ENCODE measurements at regions not wholly inside any gene's neighbourhood (a gene's known extent, or its start where the extent isn't known, plus 50 kb on each side); places are given as distances from the start of the nearest gene placed in this dataset.

DNA sequence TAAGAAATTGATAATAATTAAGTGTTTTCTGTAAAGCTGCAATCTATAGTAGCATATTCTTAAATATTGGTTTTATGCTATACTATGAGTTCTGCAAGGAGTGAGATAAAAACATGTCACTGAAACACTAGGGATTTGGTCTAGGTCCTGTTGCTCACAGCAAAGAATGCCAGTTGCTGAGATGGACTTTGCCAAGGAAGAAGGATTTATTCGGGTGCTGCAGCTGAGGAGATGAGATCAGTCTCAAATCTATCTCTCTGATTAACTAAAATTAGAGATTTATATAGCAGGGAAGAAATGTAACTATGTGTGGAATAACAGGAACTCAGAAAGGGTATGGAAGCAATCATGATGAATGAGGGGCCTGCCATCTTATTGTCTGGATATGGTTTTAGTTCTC, 1569.9 kb downstream of the PCDH7 start:
- TF ChIP-seq RAD21 (IDR thresholded peaks at IDR 0.05; ENCODE audit: low read depth) (no peak), USF1 (IDR thresholded peaks at IDR 0.05) (no peak), EP300 (IDR thresholded peaks at IDR 0.05; ENCODE audit: borderline replicate concordance) (no peak), CEBPB (IDR thresholded peaks at IDR 0.05) (no peak), FOXM1 (IDR thresholded peaks at IDR 0.05; ENCODE audit: borderline replicate concordance, low read depth) (no peak), YY1 (IDR thresholded peaks at IDR 0.05; ENCODE audit: low read depth) (no peak), TCF12 (IDR thresholded peaks at IDR 0.05; ENCODE audit: low read depth) (no peak)
- TF ChIP-seq, protein P1, sequence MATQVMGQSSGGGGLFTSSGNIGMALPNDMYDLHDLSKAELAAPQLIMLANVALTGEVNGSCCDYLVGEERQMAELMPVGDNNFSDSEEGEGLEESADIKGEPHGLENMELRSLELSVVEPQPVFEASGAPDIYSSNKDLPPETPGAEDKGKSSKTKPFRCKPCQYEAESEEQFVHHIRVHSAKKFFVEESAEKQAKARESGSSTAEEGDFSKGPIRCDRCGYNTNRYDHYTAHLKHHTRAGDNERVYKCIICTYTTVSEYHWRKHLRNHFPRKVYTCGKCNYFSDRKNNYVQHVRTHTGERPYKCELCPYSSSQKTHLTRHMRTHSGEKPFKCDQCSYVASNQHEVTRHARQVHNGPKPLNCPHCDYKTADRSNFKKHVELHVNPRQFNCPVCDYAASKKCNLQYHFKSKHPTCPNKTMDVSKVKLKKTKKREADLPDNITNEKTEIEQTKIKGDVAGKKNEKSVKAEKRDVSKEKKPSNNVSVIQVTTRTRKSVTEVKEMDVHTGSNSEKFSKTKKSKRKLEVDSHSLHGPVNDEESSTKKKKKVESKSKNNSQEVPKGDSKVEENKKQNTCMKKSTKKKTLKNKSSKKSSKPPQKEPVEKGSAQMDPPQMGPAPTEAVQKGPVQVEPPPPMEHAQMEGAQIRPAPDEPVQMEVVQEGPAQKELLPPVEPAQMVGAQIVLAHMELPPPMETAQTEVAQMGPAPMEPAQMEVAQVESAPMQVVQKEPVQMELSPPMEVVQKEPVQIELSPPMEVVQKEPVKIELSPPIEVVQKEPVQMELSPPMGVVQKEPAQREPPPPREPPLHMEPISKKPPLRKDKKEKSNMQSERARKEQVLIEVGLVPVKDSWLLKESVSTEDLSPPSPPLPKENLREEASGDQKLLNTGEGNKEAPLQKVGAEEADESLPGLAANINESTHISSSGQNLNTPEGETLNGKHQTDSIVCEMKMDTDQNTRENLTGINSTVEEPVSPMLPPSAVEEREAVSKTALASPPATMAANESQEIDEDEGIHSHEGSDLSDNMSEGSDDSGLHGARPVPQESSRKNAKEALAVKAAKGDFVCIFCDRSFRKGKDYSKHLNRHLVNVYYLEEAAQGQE (IDR thresholded peaks at IDR 0.05; ENCODE audit: low read depth), result no peak
